ENCODE measurements at regions not wholly inside any gene's neighbourhood (a gene's known extent, or its start where the extent isn't known, plus 50 kb on each side); places are given as distances from the start of the nearest gene placed in this dataset.

GRCh38 chr12:24229031-24229700 is 279.7 kb upstream of the SOX5 start:
- intact Hi-C loops (cut with DNase I; ENCODE audit: low total_unique reads) = no loop called here
- TF ChIP-seq POLR2A (IDR thresholded peaks at IDR 0.05) (no peak), CTCF (IDR thresholded peaks at IDR 0.05) (no peak)
- H3K36me3 ChIP-seq (ENCODE audit: low read depth, missing control alignments) = no peaks in the 10 kb centered on the region
- 80 to 82% methylated on average over 9 of the region's 9 CpGs for WGBS, 2 donors
- no peaks in the 10 kb centered on the region for H3K4me1 ChIP-seq
- H3K9me3 ChIP-seq = no peaks in the 10 kb centered on the region
- no peak for DNase-seq
- H3K27me3 ChIP-seq = no peaks in the 10 kb centered on the region
- H3K27ac ChIP-seq = no peak overlapping the region
- H3K4me3 ChIP-seq = no peak overlapping the region

GRCh38 chr12:24228371-24228770 is 278.9 kb upstream of the SOX5 start:
- no peaks in the 10 kb centered on the region for H3K27me3 ChIP-seq
- no peaks in the 10 kb centered on the region for H3K4me1 ChIP-seq
- no peaks in the 10 kb centered on the region for H3K9me3 ChIP-seq
- H3K4me3 ChIP-seq = no peak overlapping the region
- no peak for TF ChIP-seq POLR2A (IDR thresholded peaks at IDR 0.05)
- no peak for TF ChIP-seq CTCF (IDR thresholded peaks at IDR 0.05)
- no peak for DNase-seq
- 92 to 98% methylated on average over 3 of the region's 3 CpGs for WGBS, 2 donors
- no peaks in the 10 kb centered on the region for H3K36me3 ChIP-seq (ENCODE audit: low read depth, missing control alignments)
- intact Hi-C loops (cut with DNase I; ENCODE audit: low total_unique reads) = no loop called here
- H3K27ac ChIP-seq = no peak overlapping the region

DNA sequence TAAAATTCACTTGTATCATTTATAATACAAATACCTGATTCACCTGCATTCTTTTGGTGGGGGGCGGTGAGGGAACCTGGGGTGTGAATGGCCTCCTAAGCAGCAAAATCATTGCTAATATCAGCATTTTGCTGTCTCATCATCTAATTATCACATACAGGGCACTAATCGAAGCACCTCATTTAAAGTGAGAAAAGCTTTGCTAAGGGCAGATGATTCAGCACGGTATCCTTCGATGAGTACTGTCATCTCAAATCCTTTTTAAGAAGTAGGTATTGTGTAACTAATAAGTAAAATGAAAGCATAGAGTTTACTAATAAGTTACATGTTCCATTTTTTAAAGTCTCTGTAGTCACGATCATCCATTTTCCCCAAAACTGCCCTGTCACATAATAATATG is 278.1 kb upstream of the SOX5 start:
- Histone ChIP-seq H3K27ac (no peak overlapping the region), H3K4me1 (no peaks in the 10 kb centered on the region), H3K9me3 (no peaks in the 10 kb centered on the region), H3K27me3 (no peaks in the 10 kb centered on the region), H3K4me3 (no peak overlapping the region), H3K36me3 (ENCODE audit: low read depth, missing control alignments) (no peaks in the 10 kb centered on the region)
- DNase-seq = no peak
- TF ChIP-seq CTCF (IDR thresholded peaks at IDR 0.05) (no peak), POLR2A (IDR thresholded peaks at IDR 0.05) (no peak)
- intact Hi-C loops (cut with DNase I; ENCODE audit: low total_unique reads) = no loop called here
- 94 to 97% methylated on average over 5 of the region's 5 CpGs for WGBS, 2 donors

- Histone ChIP-seq H3K27me3 (no peaks in the 10 kb centered on the region), H3K4me1 (no peaks in the 10 kb centered on the region), H3K36me3 (ENCODE audit: low read depth, missing control alignments) (no peaks in the 10 kb centered on the region), H3K27ac (no peak overlapping the region), H3K4me3 (no peak overlapping the region), H3K9me3 (no peaks in the 10 kb centered on the region)
- WGBS, 2 donors = 77 to 82% methylated on average over 9 of the region's 9 CpGs
- intact Hi-C loops (cut with DNase I; ENCODE audit: low total_unique reads) = no loop called here
- no peak for DNase-seq
- TF ChIP-seq POLR2A (IDR thresholded peaks at IDR 0.05) = no peak
- TF ChIP-seq CTCF (IDR thresholded peaks at IDR 0.05) = no peak
Measured at GRCh38 chr12:24226745-24227350, 277.4 kb upstream of the SOX5 start.

DNA sequence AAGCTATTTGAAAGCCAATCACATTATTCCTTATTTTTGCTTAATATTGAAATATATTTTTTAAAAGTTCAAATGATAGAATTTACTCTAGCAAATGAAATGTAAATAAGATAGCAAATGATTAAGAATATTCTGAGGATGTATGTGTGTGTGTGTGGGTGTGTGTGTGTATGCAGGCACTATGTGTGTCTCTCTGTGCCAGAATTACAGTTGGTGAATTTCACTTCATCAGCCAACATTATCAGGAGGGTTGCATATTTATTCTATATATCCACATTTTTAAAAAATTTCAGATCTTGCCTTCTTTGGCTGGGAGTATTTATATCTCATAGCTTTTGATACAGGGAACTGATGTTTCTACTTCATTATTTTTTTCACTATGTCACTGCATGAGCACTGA is 274.9 kb upstream of the SOX5 start:
- DNase-seq = no peak
- TF ChIP-seq POLR2A (IDR thresholded peaks at IDR 0.05) = no peak
- no peak for TF ChIP-seq CTCF (IDR thresholded peaks at IDR 0.05)

More for the DNA sequence above, 274.9 kb upstream of the SOX5 start:
- H3K9me3 ChIP-seq = no peaks in the 10 kb centered on the region
- H3K36me3 ChIP-seq (ENCODE audit: low read depth, missing control alignments) = no peaks in the 10 kb centered on the region
- H3K4me3 ChIP-seq = no peak overlapping the region
- no peaks in the 10 kb centered on the region for H3K27me3 ChIP-seq
- no peak overlapping the region for H3K27ac ChIP-seq
- H3K4me1 ChIP-seq = no peaks in the 10 kb centered on the region
- intact Hi-C loops (cut with DNase I; ENCODE audit: low total_unique reads) = no loop called here
